OCI-LY7 (cell line): ENCODE measurements at regions not wholly inside any gene's neighbourhood (a gene's known extent, or its start where the extent isn't known, plus 50 kb on each side); places are given as distances from the start of the nearest gene placed in this dataset.

Source experiments
- CTCF ChIP-seq: fragments of 200-600 bp; sonication (generic); conservative IDR thresholded peaks from 2 replicates; pipeline ENCODE4 v1.5.1; 2014; ENCODE audit warnings: mild to moderate bottlenecking, antibody characterized with exemption, low read length, moderate library complexity, mixed read lengths
- EZH2phosphoT487 ChIP-seq: fragments of 200-600 bp; sonication (generic); IDR thresholded peaks from 2 replicates; pipeline ENCODE4 v1.6.1; 2018; ENCODE audit warnings: low read depth, borderline replicate concordance, mild to moderate bottlenecking, mixed run types, antibody characterized with exemption, low read length, moderate library complexity, mixed read lengths

- TF ChIP-seq CTCF (no peak), EZH2phosphoT487 (no peak)
Measured at GRCh38 chr5:74136276-74136825, 504.2 kb downstream of the ENC1 start.
